MCF 10A (cell line): ENCODE measurements at regions not wholly inside any gene's neighbourhood (a gene's known extent, or its start where the extent isn't known, plus 50 kb on each side); places are given as distances from the start of the nearest gene placed in this dataset.

Experiments used
- BruUV-seq: library from RNA; stranded (reverse); fragments of 400-500 nt; replicated peaks from 2 replicates; lab custom pipeline; 2021; lab: Mats Ljungman, UMichigan
- CTCF ChIA-PET: fragments of 300-600 bp; sonication (Branson Sonifier 250); formaldehyde crosslinking; extraction: SDS; loops from one replicate; lab custom pipeline; 2021; ENCODE audit warnings: antibody characterized with exemption, inconsistent platforms; lab: Yijun Ruan, JAX
- POLR2A ChIA-PET: fragments of 300-600, 350-650 bp; sonication (Branson Sonifier 250); formaldehyde crosslinking; extraction: SDS; loops from one replicate; lab custom pipeline; 2020; ENCODE audit warnings: antibody characterized with exemption, inconsistent platforms; lab: Yijun Ruan, JAX
- DNase-seq: peaks from one replicate; pipeline ENCODE4 v3.0.0-alpha.2; 2018; ENCODE audit not compliant: unreplicated experiment
- H3K27ac Mint-ChIP-seq: one replicate; pipeline ENCODE4 v1.8.0; 2022; ENCODE audit warnings: mild to moderate bottlenecking, low read depth, mixed read lengths; ENCODE audit not compliant: unreplicated experiment
- H3K27me3 Mint-ChIP-seq: one replicate; pipeline ENCODE4 v1.8.0; 2022; ENCODE audit warnings: mixed read lengths; ENCODE audit not compliant: insufficient read depth, unreplicated experiment
- H3K36me3 Mint-ChIP-seq: one replicate; pipeline ENCODE4 v1.8.0; 2022; ENCODE audit warnings: mild to moderate bottlenecking, moderate library complexity, mixed read lengths; ENCODE audit not compliant: insufficient read depth, unreplicated experiment
- H3K4me1 Mint-ChIP-seq: one replicate; pipeline ENCODE4 v1.8.0; 2022; ENCODE audit warnings: mixed read lengths; ENCODE audit not compliant: insufficient read depth, unreplicated experiment
- H3K4me3 Mint-ChIP-seq: one replicate; pipeline ENCODE4 v1.8.0; 2022; ENCODE audit warnings: mild to moderate bottlenecking, moderate library complexity, mixed read lengths; ENCODE audit not compliant: unreplicated experiment
- H3K9me3 Mint-ChIP-seq: one replicate; pipeline ENCODE4 v1.8.0; 2022; ENCODE audit warnings: mixed read lengths; ENCODE audit not compliant: unreplicated experiment
- intact Hi-C: fragments of 100-400 bp; cut with micrococcal nuclease; formaldehyde crosslinking; loops from 2 replicates; pipeline ENCODE4 v1.14.1; 2022
- TF ChIP-seq, protein P1 (sequence below): fragments of 200-600 bp; IDR thresholded peaks from one replicate; pipeline ENCODE4 v1.8.0; 2022; ENCODE audit warnings: antibody characterized with exemption, mild to moderate bottlenecking; ENCODE audit not compliant: unreplicated experiment

DNA sequence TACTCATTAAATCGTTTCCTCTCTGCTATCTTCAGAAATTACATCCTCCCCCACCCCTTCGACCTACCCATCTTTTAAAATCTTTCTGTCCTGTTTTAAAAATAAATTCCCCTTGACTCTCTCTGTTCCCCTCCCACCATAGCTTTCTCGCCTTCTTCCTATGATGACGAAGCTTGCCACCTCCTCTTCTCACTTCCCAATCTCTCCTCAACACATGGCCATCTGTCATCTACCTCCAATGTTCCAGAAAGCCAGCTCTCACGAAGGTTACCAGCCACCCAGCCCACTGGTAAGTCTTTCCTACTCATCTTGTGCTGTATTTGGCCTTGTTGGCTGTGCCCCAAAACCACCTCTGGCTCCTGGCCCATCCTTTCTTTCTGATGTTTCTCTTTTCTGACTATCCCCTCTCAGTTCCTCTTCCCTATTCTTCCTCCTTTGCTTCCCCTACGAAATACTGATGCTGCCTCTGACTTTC lies 346.3 kb downstream of the ENC1 start:
- peaks cover 3% of the 10 kb centered on the region for H3K4me1 Mint-ChIP-seq
- peak; percentile 19 for DNase-seq
- H3K36me3 Mint-ChIP-seq: no peaks in the 10 kb centered on the region

DNA sequence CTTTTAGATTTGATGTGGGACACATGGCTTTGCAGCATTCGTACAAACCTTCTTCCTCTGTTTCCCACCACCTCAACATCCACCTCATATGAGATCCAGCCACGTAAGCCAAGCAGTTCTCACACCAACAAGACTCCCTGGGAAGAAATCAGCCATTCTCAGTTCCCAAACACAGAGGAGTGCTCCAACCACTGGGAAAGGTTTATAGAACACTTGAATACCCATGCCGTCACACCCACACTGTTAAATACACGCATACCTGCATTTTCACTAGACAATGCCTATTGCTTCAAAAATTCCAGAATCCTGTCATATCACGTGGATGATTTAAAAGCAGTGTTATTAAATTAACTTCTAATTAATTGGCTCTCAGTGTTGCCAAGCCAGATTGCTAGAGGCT lies 347.3 kb downstream of the ENC1 start:
- BruUV-seq: no TSS peak
- ChIA-PET POLR2A (interaction anchor here (0.6 to 1.2 kb wide), 2 partner anchors 23 to 110 kb away, joined by 3 read pairs; no protein-coding TSS in a partner anchor), CTCF (interaction anchor here (0.7 kb wide), 1 partner anchor 19 kb away, joined by 3 read pairs; no protein-coding TSS in a partner anchor)
- Mint-ChIP-seq H3K27me3 (no peaks in the 10 kb centered on the region), H3K4me3 (no peak overlapping the region), H3K27ac (no peak overlapping the region), H3K9me3 (no peaks in the 10 kb centered on the region), H3K36me3 (no peaks in the 10 kb centered on the region), H3K4me1 (peaks cover 14% of the 10 kb centered on the region)
- no peak for DNase-seq
- TF ChIP-seq, protein P1, sequence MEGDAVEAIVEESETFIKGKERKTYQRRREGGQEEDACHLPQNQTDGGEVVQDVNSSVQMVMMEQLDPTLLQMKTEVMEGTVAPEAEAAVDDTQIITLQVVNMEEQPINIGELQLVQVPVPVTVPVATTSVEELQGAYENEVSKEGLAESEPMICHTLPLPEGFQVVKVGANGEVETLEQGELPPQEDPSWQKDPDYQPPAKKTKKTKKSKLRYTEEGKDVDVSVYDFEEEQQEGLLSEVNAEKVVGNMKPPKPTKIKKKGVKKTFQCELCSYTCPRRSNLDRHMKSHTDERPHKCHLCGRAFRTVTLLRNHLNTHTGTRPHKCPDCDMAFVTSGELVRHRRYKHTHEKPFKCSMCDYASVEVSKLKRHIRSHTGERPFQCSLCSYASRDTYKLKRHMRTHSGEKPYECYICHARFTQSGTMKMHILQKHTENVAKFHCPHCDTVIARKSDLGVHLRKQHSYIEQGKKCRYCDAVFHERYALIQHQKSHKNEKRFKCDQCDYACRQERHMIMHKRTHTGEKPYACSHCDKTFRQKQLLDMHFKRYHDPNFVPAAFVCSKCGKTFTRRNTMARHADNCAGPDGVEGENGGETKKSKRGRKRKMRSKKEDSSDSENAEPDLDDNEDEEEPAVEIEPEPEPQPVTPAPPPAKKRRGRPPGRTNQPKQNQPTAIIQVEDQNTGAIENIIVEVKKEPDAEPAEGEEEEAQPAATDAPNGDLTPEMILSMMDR: no peak
- intact Hi-C loops: no loop called here

More for the DNA sequence above, 346.3 kb downstream of the ENC1 start:
- ChIA-PET CTCF (no interaction called here), POLR2A (interaction anchor here (0.7 kb wide), 1 partner anchor 15 kb away, joined by 3 read pairs; no protein-coding TSS in a partner anchor)
- no peak overlapping the region for H3K27ac Mint-ChIP-seq
- no peaks in the 10 kb centered on the region for H3K27me3 Mint-ChIP-seq
- TF ChIP-seq, protein P1: no peak
- H3K9me3 Mint-ChIP-seq: no peaks in the 10 kb centered on the region
- intact Hi-C loops: no loop called here
- H3K4me3 Mint-ChIP-seq: no peak overlapping the region
- no TSS peak for BruUV-seq

DNA sequence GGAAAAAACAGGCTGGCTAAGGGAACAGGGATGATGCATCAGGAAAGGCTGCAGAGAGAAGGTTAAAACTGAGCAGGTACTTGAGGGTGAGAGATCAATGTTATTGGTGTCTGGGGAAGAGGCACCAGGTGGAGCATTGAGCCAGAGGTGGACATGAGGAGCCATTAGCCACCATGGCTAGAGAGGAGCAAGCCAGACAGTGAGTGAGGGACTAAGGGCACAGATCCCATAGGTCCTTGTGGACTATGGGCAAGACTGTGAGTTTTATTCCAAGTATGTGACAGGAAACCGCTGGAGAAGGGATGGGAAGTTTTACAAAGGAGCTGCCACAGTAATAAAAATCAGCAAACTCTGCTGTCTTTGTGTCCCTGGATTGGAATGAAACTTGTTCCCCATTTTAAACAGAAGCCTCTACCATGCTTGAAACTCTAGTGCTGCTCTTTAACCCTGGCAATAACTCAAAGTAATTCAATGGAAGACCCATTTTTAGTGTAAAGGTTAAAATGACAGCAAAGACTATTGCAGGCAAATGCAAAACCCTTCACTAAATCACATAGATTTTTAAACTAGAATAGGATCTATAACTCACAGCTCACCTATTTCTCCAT lies 349.8 kb downstream of the ENC1 start:
- ChIA-PET POLR2A (no interaction called here), CTCF (interaction anchor here (0.6 kb wide), 1 partner anchor 351 kb away, joined by 3 read pairs; no protein-coding TSS in a partner anchor)
- DNase-seq: no peak

DNA sequence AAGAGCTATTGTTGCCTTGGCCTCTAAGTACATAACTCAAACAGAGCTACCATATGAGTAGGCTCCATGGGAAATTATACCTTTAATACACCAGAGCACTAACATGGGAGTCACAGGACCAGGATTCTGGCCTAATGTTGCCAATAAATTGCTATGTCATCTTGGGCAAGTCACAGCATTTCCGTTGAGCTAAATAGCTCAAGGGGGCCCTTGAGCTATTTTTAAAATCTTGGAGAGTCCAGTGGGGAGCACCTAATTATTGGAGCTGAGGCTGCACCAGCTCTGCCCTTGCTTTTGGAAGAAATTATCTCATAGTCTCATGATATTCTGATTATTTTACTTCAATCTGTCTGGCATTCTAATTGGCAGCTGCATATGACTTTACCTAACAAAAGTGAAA lies 350.8 kb downstream of the ENC1 start:
- BruUV-seq: no TSS peak
- DNase-seq: no peak
- H3K4me1 Mint-ChIP-seq: peaks cover 24% of the 10 kb centered on the region
- H3K27me3 Mint-ChIP-seq: no peaks in the 10 kb centered on the region
- POLR2A ChIA-PET: interaction anchor here (0.7 to 1.9 kb wide), 8 partner anchors 19 to 1424 kb away, joined by 3 to 7 read pairs (median 3); no protein-coding TSS in a partner anchor
- intact Hi-C loops: no loop called here
- H3K4me3 Mint-ChIP-seq: no peak overlapping the region
- TF ChIP-seq, protein P1: no peak
- H3K36me3 Mint-ChIP-seq: no peaks in the 10 kb centered on the region
- CTCF ChIA-PET: interaction anchor here (0.9 to 1.5 kb wide), 2 partner anchors 55 to 233 kb away, joined by 3 read pairs; no protein-coding TSS in a partner anchor
- H3K27ac Mint-ChIP-seq: peak overlapping the region; percentile 88
- no peaks in the 10 kb centered on the region for H3K9me3 Mint-ChIP-seq

More for the DNA sequence above, 349.8 kb downstream of the ENC1 start:
- intact Hi-C loops: no loop called here
- H3K27ac Mint-ChIP-seq: no peak overlapping the region
- BruUV-seq: no TSS peak
- no peak overlapping the region for H3K4me3 Mint-ChIP-seq
- no peaks in the 10 kb centered on the region for H3K36me3 Mint-ChIP-seq
- H3K9me3 Mint-ChIP-seq: no peaks in the 10 kb centered on the region
- TF ChIP-seq, protein P1: no peak
- no peaks in the 10 kb centered on the region for H3K27me3 Mint-ChIP-seq
- peaks cover 24% of the 10 kb centered on the region for H3K4me1 Mint-ChIP-seq
